ENCODE measurements at regions not wholly inside any gene's neighbourhood (a gene's known extent, or its start where the extent isn't known, plus 50 kb on each side); places are given as distances from the start of the nearest gene placed in this dataset.

DNA sequence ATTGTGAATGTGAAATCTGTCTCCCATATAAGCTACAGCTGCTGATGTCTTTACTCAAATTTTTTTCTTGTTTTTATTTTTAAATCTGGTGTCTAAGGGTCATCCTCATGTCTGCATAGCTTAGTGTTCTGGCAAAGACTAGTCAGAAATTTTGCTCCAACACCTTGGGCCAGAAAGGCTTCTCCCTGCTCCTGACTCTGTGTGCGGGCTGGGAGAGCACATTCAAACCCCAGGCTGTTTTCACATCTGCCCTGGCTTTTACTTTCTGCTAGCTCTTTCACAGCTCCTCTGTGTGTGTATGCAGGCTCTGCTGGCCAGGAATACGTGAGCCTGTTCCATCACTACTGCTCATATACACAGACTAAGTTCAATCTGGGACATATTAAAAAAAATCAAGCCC is 102.9 kb upstream of the RIOK3 start:
- DNase-seq: no peak

DNA sequence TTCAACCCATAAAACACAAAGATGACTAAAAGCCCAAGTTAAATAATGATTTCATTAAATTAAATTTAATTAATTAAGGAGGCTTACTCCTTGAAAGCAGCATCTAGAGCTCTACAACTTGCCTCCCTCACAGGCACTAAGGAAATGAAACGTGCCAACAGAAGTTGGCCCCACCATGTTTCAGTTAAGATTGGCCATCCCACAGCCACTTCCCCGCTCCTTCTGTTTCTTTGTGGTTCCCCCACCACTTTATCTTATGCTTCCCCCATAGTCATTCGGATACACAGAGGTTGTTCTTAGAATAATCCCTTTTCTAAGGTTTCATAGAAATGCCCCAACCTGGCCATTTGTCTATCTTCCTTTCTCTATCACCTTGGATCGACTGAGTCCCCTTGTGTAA is 101.6 kb upstream of the RIOK3 start:
- no peak for DNase-seq

- DNase-seq: no peak
These were observed 101.0 kb upstream of the RIOK3 start for GRCh38 chr18:23352042-23352441.

DNA sequence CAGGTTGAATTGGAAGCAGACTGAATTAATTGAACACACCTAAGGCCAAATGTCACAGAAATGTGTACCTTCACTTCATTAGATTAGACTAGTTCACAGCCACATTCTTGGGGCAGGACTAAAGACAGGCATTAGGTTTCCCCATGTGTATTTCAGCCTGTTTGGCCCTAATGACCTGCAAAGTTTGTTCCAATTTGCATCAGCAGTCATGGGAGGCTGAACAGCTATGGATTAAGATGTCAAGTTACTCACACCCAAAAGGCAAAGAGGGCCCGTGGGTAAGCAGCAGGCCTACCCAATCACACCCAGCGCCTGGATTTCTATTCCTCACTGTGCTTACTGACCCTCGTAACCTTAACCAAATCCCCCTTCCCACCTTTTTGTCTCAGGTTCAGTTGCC is 99.6 kb upstream of the RIOK3 start:
- no peak for DNase-seq

- DNase-seq: no peak
These were observed 98.5 kb upstream of the RIOK3 start for GRCh38 chr18:23354625-23355024.

DNA sequence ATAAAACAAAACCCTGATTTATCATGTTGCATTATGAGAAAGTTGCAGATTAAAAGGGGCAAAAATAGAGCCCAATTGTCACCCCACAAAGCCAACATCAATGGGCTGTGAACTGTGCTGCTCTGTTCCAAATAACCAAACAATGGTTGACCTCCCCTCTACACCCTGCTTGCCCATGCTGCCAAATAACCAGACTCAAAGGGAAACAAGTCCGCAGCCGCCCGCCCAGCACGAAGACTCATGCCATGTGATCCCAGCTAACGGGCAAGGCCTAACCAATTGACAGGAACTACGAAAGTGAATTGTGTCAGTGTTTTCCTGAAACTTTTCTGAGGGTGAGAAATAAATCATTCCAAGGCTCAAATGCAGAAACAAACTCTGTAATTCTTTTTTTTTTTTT is 97.9 kb upstream of the RIOK3 start:
- DNase-seq: no peak

GRCh38 chr18:23356424-23356823 is 96.7 kb upstream of the RIOK3 start:
- no peak for DNase-seq

GRCh38 chr18:23356915-23357601 is 96.0 kb upstream of the RIOK3 start:
- DNase-seq: peak; percentile 6

DNA sequence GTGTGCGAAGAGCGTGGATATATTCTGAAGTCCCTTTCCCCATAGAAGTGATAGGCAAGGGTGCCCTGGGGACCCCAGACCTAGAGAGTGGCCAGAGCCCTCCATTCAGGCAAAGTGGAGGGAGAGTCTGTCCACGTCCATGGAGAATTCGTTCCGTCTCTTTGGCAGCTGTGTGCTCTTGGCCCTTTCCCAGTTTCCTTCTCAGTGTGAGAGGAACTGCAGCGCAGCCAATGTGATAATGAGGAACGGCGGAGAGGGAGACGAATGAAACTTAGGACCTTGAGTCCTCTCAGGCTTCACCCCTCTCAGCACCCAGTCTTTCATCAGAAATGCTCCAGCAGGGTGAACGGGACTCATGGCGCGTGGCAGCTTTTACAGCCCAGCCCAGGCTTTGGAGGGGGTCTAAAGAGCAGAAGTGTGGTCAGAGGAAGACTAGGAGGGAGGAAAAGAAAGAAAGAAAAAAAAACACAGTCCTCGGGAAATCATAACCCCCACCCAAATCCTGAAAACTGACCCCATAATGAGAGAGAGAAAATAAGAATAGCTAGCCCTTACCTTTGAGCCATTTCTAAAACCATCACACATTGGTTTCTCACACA is 95.0 kb upstream of the RIOK3 start:
- peak; percentile 46 for DNase-seq

DNA sequence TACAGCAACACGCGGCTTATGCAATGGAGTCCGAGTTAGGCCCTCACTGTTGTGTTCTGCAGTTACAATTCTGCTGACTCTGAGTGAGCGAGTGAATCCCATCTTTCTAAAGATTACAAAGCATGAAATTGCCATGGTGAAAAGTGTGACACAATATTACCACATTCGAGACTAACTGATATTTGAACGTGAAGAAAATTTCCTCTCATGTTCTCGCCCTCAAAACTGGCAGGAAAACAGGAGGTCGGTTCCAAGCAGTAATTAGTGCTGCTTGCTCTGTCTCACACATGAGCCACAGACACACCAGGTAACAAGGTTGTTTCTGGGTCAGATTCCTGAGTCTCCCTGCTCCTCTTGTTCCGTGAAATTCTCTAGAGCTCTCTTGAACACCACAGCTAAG is 93.7 kb upstream of the RIOK3 start:
- DNase-seq: no peak

DNA sequence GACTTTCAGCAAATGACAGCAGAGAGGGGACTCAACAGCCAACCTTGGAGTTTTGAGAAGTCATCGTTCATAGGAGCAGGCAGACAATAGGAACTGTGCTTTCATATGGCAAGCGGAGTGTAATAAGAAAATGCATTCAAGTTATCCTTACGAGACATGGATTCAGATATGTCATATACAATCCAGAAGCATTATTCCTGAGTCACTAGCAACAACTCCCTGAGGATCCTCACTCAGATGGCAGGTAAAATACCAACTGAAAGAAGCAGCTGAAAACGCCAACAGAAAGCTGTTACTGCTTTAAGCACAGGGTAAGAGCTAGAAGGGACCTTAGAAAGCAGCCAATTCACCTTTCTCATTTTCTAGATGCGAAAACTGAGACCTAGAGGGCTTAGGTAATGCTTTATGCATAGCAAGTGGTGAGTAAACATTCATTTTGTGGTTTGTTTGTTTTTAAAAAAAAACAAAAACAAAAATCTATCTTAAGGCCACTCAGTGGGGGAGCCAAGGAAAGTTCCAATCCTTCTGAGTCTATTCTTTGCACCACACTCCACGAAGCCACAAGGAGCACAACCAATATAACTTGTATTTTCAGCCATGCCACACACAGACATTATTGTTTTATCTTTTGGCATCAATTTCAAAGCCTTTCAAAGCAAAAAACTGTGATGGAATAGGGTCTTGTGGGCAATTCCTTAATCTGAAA is 89.1 kb upstream of the RIOK3 start:
- DNase-seq: no peak

- no peak for DNase-seq
These were observed 87.5 kb upstream of the RIOK3 start for GRCh38 chr18:23365602-23366001.

DNA sequence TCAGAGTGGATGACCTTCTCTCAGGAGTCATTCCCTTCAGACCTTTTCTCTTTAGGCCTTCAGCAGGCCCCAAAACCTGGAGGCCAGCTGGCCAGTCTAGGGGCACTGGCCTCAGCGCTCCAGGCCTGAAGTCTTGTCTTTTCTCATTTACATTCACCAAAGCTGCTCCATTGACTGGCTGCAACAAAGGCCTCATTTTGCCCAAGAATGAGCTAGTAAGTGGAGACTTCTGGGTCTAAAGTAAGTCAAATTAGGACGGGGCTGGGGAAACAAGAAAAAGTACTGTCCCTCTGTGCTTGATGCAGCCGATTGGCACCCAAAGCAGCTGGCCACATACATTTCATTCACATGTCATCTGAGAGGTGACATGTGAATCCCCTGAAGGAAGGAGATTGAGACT is 83.8 kb upstream of the RIOK3 start:
- DNase-seq: no peak

- DNase-seq: no peak
These were observed 79.5 kb upstream of the RIOK3 start for GRCh38 chr18:23373570-23373969.

- peak; percentile 54 for DNase-seq
These were observed 75.3 kb upstream of the RIOK3 start for GRCh38 chr18:23377669-23378301.

GRCh38 chr18:23378302-23378686 is 74.8 kb upstream of the RIOK3 start:
- DNase-seq: no peak

- DNase-seq: no peak
These were observed 73.0 kb upstream of the RIOK3 start for GRCh38 chr18:23380001-23380550.

DNA sequence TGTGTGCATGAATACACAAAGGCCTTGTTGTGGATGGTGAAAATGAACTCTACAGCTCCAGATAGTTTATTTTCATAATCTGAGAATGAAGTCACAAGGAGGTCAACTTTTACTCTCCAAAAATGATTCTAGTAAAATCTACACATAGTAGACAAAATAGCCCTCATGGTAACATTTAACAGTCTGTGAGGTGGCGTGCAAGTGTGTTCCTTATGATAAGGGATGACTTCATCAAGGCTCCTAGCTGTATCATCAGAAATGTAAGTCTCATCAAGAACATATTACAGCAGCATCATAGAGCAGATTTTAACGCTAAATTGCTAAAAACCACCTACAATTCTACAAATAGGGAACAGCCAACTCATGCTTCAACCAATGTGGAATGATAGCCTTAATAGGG is 72.3 kb upstream of the RIOK3 start:
- no peak for DNase-seq

DNA sequence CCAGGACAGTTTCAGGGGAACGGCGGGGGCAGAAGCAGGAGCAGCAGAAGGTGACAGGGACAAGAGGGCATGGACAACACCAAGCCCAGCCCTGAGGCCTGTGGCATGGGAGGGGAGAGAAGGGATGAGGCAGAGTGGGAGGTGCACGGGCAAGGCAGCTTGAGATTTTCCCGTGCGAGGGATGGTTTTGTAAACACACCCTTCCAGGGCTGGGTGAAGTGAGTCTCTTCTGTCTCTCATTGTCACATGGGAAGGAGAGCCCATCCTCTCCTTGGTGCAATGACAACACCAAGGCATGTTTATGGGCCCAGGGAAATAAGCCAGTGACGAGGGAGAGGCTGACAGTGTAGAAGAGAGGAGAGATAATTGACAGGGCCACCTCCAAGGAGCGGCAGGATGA is 69.6 kb upstream of the RIOK3 start:
- no peak for DNase-seq

DNA sequence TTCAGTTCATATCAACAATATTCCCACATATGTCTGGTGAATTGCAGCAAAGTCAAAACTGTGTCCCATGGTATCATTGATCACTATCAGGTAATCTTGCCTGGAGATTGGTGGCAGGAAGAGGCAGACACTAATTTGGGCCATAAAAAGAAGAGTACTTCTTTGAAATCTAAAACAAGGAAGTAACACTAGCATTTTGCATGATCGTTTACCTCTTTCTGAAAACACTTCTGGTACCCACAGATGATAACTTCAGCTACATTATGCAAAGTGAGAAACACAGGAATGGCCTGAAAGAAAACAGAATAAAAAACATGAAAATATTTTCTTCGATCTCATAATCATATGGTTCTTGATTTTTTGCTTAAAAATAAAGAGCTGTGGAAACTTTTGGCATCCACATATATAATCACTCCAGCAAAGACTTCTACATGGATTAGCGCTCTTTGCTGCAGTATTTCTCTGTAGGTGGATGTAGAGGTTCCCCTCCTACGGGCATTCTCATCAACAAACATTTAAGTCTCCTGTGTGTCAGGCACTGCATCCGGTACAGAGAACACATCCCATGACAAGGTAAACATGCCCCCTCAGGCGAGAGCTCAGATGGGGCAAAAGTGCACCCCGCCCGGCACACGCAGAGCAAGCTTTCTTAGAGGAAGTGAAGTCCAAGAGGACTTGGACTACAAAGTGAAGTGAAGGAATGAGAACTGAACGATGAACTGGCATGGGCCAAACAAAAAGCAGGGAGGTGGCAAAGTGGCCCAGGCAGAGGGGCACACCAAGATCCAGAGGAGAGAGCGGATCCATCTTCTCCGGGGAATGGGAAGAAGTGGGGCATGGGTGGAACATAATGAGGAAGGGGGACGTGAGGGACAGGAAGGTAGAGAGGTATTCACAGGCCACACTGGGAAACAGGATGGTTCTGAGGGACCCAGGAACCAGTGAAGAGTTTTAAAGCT is 68.0 kb upstream of the RIOK3 start:
- no peak for DNase-seq

GRCh38 chr18:23386317-23386716 is 66.8 kb upstream of the RIOK3 start:
- DNase-seq: no peak

DNA sequence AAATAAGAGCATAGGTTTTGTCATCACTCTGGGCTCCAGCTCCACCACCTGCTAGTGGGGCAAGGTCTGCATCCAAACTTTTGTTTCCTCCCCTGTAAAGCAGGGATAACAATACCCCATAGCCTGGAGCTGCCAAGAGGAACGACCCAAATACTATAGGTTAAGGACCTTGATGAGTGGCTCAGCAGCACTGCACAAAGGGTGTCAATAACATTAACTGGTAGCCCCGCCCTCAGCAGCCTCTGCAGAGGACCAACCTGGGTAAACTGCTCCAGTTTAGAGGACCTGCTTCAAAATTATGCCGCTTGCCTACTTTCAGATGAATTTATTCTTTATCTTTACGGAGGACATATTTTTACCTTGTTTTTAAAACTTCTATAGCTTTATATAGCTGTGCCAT is 65.8 kb upstream of the RIOK3 start:
- no peak for DNase-seq

- DNase-seq: no peak
These were observed 64.7 kb upstream of the RIOK3 start for GRCh38 chr18:23388357-23388756.

Data from suppressor macrophage treated with lipopolysaccharide for 4 hours (primary cell).